HL-60 (cell line): ENCODE measurements at regions not wholly inside any gene's neighbourhood (a gene's known extent, or its start where the extent isn't known, plus 50 kb on each side); places are given as distances from the start of the nearest gene placed in this dataset.

Experiments used
- GABPA ChIP-seq: IDR thresholded peaks from 2 replicates; pipeline ENCODE4 v1.6.1; 2012; ENCODE audit warnings: low read depth
- POLR2AphosphoS5 ChIP-seq: IDR thresholded peaks from 2 replicates; pipeline ENCODE4 v1.6.1; 2012; ENCODE audit warnings: low read depth
- SPI1 ChIP-seq: IDR thresholded peaks from 2 replicates; pipeline ENCODE4 v1.6.1; 2012; ENCODE audit warnings: low read depth, mild to moderate bottlenecking, borderline replicate concordance
- TF ChIP-seq, protein P1 (sequence below): IDR thresholded peaks from one replicate; pipeline ENCODE4 v1.5.1; 2011; ENCODE audit warnings: low read length, control low read depth, inconsistent platforms; ENCODE audit not compliant: insufficient read depth

DNA sequence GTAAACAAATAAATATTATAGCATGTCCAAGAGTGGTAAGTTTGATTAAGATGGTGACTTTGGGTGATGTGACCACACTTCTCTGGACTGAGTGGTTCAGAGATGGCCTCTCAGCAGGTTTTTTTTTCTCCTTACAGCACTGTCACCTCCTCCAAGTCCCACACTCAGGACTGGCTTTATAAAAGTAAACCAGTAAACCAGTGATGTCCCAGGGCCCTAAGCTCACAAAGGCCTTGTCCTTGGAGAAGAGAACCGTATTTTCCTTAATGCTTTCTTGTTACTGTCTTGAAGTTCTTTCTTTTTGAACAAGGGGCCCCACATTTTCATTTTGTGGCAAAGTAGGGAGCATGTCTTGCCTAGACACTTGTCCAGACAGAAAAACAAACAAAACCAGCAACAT, 274.0 kb downstream of the MYCN start:
- TF ChIP-seq, protein P1, sequence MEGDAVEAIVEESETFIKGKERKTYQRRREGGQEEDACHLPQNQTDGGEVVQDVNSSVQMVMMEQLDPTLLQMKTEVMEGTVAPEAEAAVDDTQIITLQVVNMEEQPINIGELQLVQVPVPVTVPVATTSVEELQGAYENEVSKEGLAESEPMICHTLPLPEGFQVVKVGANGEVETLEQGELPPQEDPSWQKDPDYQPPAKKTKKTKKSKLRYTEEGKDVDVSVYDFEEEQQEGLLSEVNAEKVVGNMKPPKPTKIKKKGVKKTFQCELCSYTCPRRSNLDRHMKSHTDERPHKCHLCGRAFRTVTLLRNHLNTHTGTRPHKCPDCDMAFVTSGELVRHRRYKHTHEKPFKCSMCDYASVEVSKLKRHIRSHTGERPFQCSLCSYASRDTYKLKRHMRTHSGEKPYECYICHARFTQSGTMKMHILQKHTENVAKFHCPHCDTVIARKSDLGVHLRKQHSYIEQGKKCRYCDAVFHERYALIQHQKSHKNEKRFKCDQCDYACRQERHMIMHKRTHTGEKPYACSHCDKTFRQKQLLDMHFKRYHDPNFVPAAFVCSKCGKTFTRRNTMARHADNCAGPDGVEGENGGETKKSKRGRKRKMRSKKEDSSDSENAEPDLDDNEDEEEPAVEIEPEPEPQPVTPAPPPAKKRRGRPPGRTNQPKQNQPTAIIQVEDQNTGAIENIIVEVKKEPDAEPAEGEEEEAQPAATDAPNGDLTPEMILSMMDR: no peak
- TF ChIP-seq GABPA (no peak), SPI1 (no peak), POLR2AphosphoS5 (no peak)
